ENCODE measurements at regions not wholly inside any gene's neighbourhood (a gene's known extent, or its start where the extent isn't known, plus 50 kb on each side); places are given as distances from the start of the nearest gene placed in this dataset.

Small RNAs in the stretch of these regions (small RNA-seq; reads per million reads assigned to genes)
- gene AC108120.2: 0 reads per million in 2 experiments
